PFSK-1 (cell line): ENCODE measurements at regions not wholly inside any gene's neighbourhood (a gene's known extent, or its start where the extent isn't known, plus 50 kb on each side); places are given as distances from the start of the nearest gene placed in this dataset.
A peak's percentile ranks its signal among the peaks of the same experiment; 100 is the strongest.

Experiments
- FOXP2 ChIP-seq: optimal IDR thresholded peaks from 2 replicates; pipeline ENCODE3; 2011; ENCODE audit warnings: borderline replicate concordance, control low read depth, inconsistent platforms; ENCODE audit not compliant: insufficient read depth; ENCODE audit errors: extremely low read length, extremely low read depth
- POLR2AphosphoS5 ChIP-seq: IDR thresholded peaks from 2 replicates; pipeline ENCODE4 v1.6.1; 2012; ENCODE audit warnings: low read depth, mild to moderate bottlenecking, control low read depth, low read length, moderate library complexity
- SIN3A ChIP-seq: IDR thresholded peaks from 2 replicates; pipeline ENCODE4 v1.6.1; 2012; ENCODE audit warnings: mild to moderate bottlenecking, low read length, moderate library complexity, borderline replicate concordance; ENCODE audit not compliant: insufficient read depth
- TAF1 ChIP-seq: IDR thresholded peaks from 2 replicates; pipeline ENCODE4 v1.6.1; 2012; ENCODE audit warnings: low read length, control low read depth, borderline replicate concordance; ENCODE audit not compliant: insufficient read depth
- TF ChIP-seq, protein P1 (sequence below), 2 experiments: IDR thresholded peaks; 2 replicates each; pipeline versions ENCODE4 v1.6.1 to v1.8.0; 2011 to 2012; ENCODE audit warnings: low read depth in 2 of 2, low read length in 2 of 2, control low read depth in 1 of 2, inconsistent platforms in 1 of 2, mild to moderate bottlenecking in 1 of 2, moderate library complexity in 1 of 2; ENCODE audit not compliant: insufficient read depth in 1 of 2

DNA sequence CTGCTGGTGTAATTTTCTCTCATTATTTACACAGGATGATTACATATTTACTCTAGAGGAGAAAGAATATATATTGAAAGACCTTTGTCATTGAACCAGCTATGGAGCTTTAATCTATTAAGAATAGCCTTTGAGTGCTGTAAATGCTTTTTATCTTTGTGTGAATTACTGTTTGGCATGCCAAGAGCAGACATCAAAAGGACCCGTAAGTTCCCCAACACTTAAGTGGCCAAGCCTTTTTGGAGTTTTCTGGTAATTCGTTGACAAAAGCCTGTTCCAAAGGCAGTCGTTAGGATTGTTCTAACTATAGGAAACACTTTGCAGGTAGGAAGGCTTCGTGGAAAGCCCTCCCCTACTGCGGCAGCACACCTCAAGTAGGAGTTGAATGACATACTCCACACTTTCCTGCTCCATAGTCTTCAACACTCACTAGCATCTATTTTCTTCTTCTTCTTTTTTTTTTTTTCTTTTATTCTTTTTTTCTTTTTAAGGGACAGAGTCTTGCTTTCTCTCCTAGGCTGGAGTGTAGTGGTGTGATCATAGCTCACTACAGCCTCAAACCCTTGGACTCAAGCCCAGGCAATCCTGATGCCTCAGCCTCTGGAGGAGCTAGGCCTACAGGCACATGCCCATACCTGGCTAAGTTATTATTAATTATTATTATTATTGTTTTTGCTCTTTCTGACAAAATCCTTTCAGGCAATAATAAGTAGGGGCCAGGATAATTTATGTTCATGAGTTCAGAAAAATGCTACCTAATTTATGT lies 98.6 kb downstream of the SUCNR1 start:
- TF ChIP-seq TAF1 (no peak), POLR2AphosphoS5 (no peak), FOXP2 (no peak), SIN3A (no peak)
- TF ChIP-seq, protein P1, sequence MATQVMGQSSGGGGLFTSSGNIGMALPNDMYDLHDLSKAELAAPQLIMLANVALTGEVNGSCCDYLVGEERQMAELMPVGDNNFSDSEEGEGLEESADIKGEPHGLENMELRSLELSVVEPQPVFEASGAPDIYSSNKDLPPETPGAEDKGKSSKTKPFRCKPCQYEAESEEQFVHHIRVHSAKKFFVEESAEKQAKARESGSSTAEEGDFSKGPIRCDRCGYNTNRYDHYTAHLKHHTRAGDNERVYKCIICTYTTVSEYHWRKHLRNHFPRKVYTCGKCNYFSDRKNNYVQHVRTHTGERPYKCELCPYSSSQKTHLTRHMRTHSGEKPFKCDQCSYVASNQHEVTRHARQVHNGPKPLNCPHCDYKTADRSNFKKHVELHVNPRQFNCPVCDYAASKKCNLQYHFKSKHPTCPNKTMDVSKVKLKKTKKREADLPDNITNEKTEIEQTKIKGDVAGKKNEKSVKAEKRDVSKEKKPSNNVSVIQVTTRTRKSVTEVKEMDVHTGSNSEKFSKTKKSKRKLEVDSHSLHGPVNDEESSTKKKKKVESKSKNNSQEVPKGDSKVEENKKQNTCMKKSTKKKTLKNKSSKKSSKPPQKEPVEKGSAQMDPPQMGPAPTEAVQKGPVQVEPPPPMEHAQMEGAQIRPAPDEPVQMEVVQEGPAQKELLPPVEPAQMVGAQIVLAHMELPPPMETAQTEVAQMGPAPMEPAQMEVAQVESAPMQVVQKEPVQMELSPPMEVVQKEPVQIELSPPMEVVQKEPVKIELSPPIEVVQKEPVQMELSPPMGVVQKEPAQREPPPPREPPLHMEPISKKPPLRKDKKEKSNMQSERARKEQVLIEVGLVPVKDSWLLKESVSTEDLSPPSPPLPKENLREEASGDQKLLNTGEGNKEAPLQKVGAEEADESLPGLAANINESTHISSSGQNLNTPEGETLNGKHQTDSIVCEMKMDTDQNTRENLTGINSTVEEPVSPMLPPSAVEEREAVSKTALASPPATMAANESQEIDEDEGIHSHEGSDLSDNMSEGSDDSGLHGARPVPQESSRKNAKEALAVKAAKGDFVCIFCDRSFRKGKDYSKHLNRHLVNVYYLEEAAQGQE (IDR thresholded peaks at IDR 0.05; ENCODE audit: insufficient read depth in 1 of 2, low read depth in 2 of 2, low read length in 2 of 2) = no peak

DNA sequence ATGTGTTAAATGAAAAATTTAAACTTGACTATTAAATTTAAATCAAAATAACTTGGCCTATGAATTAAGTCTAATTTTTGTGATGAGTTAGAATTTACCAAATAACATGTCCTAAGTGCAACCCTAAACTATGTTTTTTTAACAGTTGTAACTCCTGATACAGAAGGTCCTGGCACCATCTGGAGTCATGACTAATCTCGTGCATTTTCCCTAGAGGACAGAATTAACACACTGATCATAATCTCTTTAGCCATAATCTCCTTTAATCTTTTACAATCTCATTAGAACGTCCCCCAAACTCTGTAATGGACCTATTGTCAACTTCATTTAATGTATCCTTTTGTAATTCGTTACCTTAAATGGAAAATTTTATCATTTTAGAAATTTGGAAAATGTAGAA lies 100.6 kb downstream of the SUCNR1 start:
- TF ChIP-seq POLR2AphosphoS5 = no peak
- TF ChIP-seq TAF1 = no peak
- TF ChIP-seq, protein P1 (IDR thresholded peaks at IDR 0.05; ENCODE audit: insufficient read depth in 1 of 2, low read depth in 2 of 2, low read length in 2 of 2) = no peak
- no peak for TF ChIP-seq FOXP2
- no peak for TF ChIP-seq SIN3A

DNA sequence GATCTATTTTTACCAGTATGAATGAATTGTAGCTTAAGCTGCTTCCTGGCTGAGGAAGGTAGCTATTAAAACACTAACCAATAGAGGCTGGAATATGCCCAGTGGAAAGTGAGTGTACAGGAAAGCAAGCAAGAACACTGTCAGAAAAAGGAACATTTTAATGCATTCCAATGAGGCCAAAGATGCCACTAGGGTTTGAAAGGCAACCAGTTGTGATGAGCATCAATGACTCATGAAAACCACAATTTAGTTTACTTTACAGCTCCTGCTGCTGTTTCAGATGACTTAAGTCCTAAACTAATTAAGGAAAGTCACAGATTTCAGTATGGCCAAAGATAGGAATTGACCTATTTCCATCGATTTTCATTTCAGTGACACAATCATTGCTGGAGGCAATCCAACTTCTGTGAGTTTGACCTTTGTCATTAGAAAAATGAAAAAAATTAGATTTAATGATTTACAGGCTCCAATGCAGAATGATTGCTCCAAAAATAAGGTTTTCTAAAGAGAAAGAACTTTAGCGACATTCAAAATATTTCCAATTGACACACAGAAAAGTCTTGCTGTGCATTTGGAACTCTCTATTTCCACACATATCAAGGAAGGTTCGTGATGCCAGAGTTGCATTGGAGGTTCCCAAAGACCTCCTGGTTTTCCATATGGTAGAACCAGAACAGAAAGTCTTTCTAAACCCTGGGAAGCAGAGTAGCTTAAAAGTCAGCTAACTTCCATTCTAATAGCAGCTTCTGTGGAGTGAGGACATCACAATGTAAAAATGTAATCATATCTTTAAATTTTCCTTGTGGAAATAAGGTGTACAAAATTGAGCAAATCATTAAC lies 103.0 kb downstream of the SUCNR1 start:
- no peak for TF ChIP-seq SIN3A
- TF ChIP-seq POLR2AphosphoS5 = 0 out of 2 replicates have a peak, but pooled peaks have one; percentile 27
- TF ChIP-seq, protein P1 (IDR thresholded peaks at IDR 0.05; ENCODE audit: insufficient read depth in 1 of 2, low read depth in 2 of 2, low read length in 2 of 2) = 0 out of 4 replicates have a peak, but pooled peaks of 1 of the 2 experiments have one; percentile 19
- TF ChIP-seq TAF1 = no peak
- no peak for TF ChIP-seq FOXP2

DNA sequence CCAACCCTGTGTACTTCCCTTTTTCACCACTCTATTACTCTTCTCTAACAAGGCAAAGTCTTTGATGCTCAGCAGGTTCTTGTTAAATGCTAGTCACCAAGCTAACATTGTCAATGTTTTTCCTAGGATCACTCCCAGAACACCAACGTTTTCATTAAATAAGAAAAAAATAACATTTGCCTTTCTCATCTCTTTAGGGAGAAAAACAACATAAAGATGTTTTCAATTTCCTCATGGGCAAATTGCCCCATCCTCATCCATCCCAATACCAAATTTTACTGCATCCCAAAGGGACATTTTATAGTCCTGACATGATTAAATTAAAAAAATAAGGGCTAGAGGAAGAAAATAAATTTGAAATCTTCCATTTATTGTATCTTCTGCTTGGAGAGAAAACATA lies 106.5 kb downstream of the SUCNR1 start:
- TF ChIP-seq SIN3A (no peak), POLR2AphosphoS5 (no peak), TAF1 (no peak), FOXP2 (no peak)
- TF ChIP-seq, protein P1 (IDR thresholded peaks at IDR 0.05; ENCODE audit: insufficient read depth in 1 of 2, low read depth in 2 of 2, low read length in 2 of 2) = no peak
